Occipital lobe (tissue), 1 donor: ENCODE measurements at regions not wholly inside any gene's neighbourhood (a gene's known extent, or its start where the extent isn't known, plus 50 kb on each side); places are given as distances from the start of the nearest gene placed in this dataset.

Experiments used
- DNase-seq: peaks from one replicate; lab custom pipeline; 2025; lab: John Stamatoyannopoulos, UW

DNA sequence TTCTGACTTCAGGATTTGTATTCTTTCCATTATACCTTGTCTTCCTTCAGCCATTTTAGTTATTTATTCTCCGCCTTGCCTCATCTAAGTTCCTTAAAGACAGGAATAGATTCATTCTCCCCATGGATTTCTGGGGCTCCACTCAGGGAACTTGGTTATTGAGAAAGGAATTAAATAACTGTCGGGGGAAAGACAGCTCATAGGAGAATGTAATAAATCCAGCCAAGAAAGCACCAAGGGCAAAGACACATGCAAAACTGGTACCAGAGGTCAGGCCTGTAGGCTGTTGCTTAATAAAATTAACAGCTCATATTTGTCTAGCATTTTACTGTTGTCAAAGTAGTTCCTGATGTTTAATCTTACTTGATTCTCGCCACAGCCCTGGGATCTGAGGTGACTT is 357.2 kb downstream of the TMEM38B start:
- DNase-seq: no peak

DNA sequence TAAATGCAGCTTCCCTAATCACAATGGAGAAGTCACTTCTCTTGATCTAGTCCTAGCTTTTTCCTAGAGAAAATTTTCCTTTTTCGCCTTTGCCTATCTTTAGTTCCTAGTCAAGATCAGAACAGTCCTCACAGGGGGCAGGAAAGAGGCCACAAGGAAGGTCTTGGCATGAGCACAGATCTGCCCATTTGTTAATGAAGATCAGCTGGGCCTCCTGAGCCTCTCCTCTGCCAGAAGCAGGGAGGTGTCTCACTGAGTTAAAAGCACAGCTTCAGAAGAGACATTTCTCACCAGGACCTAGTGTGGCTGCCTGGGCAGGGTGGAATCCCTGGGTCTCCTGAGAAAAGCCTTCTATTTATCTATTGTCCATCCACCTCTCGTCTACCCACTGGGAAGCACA is 357.8 kb downstream of the TMEM38B start:
- DNase-seq: no peak

DNA sequence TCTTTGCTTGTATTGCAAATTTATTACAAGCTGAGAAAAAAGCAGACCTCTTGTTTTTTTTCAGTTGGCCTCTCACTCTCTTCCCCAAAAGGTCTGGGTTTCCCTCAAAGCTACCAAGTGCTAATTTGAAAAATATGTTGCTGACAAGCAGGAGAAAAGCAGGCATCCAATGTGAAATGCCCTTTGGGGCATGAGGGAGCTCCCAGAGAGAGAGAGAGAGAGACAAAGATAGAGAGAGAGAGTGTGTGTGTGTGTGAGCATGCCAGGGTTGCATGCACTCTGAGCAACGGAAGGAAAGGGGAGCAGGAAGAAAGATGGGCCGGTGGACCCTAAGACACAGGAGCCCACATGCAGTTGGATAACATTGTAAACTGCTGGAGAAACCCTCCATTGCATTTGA is 358.4 kb downstream of the TMEM38B start:
- DNase-seq: no peak

DNA sequence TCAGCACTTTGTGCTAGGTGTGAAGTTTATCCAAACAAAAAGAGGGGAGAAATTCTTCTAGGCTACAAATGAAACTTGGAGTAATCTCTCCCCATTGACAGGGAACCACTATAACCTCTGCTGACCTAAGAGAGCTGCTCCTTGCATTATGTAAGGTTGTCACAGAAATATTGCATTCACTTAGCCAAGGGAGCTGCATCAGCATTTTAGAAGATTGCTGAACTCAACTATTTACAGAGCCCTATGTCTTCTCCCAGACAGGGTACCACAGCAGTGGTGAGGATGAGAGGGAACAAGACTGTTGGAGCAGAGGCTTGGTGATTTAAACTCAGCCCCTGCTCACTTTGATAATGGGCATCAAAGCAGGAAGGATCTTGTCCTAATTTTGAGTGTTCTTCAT is 362.0 kb downstream of the TMEM38B start:
- no peak for DNase-seq

DNA sequence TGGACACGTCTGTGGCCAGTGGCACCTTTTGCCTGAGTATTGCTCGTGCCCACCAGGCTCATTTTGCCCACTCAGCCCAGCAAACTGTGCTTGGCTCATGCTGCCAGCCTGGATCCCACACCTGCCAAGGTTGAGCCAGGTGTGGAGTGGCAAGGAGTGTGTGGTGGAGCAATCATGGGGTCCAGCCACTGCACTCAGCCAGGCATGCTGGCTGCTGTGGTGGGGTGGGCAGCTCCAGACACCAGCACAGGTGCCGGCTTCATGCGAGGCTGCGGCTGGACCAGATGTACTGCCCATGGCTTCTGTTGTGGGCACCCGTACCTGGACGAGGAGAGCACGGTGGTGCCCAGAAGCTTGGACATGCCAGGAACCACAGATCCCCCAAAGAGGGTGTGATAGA is 364.1 kb downstream of the TMEM38B start:
- DNase-seq: no peak

DNA sequence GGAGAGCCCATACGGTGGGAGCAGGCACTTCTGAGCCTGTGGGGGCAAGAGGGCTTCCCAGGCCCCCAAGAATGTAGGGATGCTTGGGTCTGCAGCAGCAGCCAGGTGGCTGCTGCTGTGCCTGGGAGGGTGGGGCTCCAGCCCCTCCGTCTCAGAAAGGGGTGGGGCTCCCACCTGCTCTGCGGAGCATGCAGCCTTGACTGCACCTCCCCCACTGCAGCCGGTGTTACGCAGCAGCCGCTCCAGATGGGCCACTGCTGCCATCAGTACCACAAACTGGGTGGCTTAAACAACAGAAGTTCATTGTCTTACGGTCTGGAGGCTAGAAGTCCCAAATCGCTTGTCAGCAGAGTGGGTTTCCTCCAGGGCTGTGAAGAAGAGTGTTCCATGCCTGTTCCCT is 365.5 kb downstream of the TMEM38B start:
- no peak for DNase-seq

DNA sequence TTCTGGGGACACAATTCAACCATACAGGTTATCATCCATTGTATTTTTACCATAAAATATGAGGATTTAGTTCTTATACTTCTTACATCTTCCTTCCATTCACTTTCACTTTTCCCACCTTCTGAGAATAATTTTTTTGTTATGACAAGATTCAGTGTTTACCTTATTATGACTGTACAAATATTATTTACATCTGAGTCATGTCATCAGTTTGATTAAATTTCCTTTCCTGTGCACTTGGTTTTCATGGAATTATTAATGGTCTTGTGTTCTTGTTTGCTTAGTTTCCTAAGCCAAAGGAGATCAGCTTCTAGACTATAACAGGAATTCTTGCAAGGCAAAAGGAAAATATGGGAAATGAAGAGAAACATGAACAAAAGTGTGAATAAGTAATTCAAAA is 366.5 kb downstream of the TMEM38B start:
- no peak for DNase-seq

DNA sequence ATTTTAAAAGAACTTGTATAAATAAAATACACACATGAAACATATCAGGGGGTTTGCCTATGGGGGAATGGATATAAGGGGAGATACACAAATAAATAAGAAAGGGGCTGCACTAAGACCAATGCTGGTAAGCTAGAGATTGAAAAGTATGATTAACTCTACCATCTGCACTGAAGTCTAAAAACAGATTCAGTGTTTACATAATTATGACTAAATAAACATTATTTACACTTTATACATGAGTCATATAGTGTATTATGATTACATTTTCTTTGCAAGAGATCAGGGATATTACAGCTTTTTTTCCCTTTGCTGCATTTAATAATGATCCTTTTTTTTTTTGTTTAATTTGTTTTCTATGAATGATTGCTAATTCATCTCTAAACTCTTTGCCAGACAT is 367.9 kb downstream of the TMEM38B start:
- DNase-seq: no peak

DNA sequence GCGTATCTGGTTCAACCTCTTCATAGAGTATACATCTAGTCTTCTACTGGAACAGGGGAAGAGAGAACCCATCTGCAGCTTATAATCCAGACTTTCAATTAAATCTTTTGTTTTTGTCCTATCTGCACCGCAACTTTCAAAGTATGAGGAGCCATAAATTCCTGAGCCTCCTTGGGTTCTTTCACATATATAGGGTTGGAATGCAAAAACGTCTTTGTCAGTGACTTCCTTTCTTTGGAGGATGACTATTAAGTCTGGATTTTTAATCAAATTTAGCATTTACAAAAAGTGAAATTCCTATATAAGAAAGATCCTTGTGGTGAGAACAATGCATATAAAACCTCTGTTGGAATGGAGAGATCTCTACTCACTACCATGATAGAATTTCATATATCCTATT is 370.8 kb downstream of the TMEM38B start:
- no peak for DNase-seq

DNA sequence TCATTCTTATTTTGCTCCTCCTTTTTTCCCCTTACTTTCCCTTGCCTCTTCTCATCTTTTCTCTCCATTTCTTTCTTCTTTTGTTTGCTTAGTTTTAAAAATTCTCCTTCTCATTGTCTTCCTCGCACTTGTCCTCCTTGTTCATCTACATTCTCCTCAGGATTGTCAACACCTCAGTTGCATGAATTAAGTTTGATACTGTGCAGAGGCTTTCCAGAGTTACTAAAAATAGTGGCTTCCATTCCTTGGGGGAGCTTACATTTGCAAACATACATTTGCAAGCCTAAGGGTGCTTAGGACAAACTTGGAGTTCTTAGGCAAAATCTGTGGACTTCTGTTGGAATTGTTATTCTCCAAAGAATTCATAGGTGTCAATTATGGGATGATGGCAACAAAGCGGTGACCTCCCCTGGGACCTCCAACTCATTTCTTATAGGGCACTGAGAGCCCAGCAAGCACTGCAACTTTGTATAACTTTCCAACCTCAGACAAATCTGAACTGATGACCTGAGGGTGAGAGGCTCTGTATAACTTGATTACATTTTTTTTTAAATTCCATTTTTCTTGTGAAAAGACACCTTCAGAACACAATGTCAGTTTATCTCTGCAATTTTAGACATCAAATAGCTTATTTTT is 371.4 kb downstream of the TMEM38B start:
- no peak for DNase-seq

DNA sequence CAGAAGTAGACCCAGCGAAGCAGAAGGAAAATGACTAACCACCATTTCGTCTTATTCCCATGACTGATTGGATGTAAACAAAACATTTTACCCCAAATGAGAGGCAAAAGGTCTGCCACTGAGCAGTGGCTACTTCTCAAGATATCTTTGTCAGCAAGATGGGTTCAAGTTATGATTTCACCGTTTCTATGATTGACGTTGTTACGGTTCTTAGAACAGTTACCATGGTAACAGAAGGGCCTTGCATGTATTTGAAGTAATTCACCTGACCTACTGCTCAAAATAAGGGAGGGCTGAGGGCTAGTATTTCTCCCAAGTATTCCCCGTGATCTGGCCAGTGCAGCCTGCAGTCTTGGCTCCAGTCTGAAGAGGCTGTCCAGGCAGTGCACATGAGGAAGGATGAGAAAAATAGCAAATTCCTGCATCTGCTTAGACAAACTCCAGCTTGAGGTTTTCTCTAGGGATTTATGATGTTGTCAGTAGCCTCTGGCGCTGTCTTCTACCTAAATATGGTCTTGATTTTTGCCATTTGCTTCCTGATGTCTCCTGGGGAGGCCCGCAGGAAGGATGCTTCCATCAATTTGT is 372.7 kb downstream of the TMEM38B start:
- DNase-seq: no peak

DNA sequence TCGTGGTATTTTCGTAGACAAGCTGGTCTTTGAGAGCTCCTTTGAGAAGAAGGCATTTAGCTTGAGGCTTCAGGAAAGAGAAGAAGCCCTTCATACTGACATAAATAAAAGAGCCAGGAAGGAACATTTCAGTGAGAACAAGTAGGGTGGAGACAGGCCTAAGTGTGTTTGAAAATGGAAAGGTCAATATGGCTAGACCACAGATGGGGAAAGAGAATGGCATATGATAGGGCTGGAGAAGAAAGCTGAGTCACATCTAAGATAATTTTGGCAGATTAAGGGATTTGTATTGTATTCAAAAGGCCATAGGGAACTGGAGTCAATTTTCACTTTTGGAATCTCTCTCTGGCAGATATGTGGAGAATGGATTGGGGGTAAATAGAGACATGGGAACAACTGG is 374.9 kb downstream of the TMEM38B start:
- DNase-seq: no peak

DNA sequence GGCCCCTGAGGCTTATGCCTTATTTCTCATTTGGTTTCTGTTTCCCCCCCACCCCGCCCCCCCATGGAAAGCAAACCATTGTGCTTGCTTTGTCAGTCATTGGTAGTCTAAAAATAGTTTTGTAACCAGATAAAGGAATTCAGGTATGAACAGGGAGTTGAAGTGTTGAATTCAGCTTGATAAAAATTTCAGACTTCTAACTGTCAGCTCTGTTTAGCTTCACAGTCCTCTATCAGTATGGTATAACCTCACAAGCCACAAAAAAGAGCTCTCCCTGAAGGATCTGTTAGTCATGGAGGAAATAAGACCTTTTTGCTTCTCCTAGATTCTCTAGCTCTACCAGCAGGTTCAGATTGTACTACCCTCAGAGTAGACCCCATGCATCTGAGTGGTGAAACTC is 378.1 kb downstream of the TMEM38B start:
- no peak for DNase-seq

DNA sequence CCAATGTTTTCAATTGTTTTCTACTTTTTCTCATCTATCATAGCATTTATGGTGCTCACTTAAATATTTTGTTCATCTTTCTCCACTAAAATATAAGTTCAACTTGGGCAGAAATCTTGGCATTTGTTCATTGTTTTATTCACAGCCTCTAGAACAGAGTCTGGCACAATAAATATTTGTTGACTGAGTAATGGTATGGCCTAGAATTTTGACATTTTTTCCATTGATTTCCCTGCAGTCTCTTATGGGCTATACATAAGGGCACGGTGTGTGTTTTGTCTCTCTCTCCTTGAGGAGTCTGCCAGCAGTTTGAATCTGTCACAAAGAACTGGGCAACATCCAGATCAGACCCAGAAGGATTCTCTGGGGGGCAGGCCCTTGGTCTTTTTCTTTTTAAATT is 379.7 kb downstream of the TMEM38B start:
- no peak for DNase-seq

DNA sequence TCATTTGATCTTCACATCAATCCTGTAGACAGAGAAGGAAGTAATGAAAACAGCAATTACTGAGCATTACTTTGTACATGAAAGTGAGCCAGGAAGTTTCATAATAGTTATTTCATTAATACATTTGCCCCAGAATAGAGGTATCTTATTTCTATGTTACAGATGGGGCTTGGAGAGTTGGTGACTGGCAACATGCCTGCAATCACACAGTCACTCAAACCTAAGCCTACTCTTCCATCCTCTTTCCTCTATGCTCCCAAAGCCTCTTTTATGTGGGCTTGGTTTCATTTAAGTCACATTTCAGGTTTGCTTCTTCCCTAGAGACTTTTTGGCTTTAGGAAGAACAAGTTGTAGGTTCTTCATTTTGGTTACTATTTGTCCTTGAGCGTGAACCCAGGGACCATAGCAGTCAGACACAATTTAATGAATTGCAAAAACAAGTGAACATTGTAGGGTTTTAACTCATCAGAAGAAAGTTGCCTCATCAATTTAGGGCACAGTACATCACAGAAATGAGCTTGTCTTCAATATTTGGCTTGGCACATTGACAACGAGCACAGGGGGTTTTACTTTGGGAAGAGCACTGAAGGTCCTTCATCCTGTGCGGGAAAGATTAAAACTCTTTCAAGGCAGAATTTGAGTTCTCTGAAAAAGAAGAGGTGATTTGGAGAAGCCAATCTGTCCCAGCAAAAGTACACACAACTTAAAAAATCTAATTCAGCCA is 381.1 kb downstream of the TMEM38B start:
- DNase-seq: no peak

DNA sequence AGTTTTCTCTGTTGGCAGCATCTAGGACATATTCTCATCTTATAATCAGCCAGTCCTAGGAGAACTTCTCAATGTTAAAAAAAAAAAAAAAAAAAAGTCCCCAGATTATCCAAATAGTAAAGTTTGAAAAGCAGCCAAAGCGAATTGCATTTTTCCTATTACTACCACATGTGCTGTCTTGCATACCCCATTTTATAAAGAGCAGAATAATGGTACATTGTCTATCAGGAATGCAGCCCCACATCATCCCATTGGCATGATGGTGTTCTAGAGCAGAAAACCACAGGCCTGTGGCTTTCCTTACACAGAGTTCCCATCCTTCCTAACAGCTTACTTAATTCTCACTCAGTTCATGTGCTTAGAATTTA is 381.6 kb downstream of the TMEM38B start:
- no peak for DNase-seq

DNA sequence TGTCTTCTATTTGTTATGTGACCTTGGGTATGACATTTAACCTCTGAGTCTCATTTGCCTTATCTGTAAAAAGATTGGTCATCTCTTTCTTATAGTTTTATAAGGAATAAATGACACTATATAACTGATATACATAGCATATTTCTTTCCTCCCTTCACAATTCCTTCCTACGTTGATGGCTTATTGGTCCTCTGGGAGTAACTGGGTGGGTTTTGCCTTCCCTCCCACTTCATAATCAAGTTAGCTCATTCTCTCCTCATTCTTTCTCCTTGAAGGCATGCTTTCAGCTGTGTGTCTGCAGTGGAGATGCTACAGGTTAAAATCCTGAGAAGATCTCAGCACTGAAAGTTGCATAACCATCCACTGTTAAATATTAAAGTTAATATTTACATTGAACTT is 382.4 kb downstream of the TMEM38B start:
- no peak for DNase-seq

DNA sequence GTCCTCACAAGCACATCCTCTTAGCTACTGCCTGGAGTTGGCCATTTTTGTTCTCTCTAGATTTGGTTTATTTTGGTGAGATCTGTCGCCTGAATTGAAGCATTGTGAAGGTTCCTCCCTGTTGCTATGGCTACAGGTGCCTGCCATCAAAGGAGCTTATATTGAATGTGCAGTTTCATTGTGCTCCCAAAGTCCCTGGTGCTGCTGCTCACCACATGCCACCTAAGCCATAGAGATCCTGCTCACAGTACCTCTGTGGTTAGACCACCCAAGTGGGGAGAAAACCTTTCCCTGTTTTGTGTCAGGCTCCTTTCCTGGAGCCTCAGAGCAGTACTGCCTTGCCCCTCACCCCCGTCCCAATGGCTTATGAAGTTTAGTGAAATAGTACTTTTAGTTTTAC is 383.4 kb downstream of the TMEM38B start:
- no peak for DNase-seq

DNA sequence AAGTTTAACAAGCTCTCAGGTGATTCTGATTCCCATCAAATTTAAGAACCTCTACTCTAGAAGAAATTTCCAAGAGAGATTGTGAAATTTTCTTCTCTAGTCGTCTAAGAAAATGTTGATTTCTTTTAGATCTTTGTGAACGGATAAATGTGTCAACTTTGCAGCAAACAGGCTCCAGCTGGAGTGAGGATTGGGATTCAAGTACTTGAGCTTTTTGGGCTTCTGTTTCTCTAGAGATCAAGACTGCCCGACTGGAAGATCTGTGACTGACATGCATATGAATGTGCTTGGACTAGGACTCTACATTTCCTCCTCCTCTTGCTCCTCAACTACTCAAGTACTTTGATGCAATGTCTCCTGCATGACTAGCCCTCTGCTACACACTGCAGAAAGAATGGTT is 388.3 kb downstream of the TMEM38B start:
- DNase-seq: no peak

DNA sequence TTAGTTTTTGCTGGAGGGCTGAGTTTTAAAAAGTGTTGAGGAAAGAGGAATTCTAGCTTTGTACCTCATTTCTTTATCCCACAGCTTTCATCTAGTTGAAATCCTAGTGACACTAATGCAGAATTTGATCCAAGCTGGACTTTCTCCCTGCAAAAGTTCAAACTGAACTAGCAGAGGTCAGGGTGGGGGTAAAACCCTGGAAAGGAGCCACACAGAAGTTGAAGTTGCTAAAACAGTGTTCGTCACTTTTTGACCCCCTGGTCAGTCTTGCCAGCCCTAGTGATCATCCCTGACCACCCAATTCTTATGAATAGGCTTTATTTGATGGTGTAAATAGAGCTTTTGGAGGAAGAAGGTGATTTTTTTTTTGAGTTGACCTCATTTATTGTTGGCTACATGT is 390.4 kb downstream of the TMEM38B start:
- no peak for DNase-seq

DNA sequence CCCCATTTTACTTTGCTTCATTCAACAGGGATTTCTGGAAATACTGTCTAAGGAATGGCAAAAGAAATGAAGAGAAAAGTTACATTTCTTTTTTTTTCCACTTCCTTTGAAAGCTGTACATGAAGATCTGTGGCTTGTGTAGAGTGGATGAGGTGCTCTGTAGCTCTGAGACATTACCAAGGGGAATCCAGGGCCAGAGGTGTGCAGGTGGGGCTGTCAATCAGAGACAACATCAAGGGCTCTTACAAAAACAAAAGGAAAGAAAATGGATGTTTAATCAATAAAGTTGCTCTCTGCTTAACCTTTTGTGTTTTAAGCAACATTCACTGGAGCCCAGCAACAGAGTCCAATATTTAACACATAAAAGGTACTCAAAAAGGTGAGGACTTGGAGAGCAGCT is 391.1 kb downstream of the TMEM38B start:
- no peak for DNase-seq

DNA sequence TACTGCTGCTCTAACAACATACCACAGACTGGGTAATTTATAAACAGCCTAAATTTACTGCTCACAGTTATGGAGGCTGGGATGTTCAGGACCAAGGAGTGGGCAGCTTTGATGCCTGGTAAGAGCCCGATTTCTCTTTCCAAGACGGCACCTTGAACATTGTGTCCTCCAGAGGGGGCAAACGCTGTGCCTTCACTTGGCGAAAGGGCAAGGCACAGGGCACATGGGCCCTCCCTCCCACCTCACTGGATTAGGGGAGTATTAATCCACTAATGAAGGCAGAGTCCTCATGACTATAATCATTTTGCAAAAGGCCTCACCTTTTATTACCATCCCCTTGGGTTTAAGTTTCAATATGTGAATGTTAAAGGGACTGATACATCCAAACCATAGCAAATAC is 397.7 kb downstream of the TMEM38B start:
- no peak for DNase-seq

DNA sequence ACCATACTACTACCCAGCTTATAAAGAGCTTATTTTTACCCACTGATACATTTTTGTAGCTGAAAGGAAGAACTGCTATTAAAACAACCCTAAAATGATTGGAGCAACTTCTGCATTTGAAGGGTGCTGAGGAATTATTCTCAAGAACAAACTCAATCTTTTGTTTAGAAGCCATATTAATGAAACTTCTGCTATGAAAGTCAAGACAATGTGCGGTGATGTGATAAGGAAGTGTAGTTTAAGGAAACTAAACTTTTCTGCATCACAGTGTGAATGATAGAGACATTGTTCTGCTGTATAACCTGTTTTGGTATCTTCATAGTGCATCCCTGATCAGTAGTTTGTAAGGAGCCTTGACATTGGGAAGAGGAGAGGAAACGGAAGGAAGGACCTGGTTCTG is 408.5 kb downstream of the TMEM38B start:
- no peak for DNase-seq
